Panc1 (cell line): ENCODE measurements at regions not wholly inside any gene's neighbourhood (a gene's known extent, or its start where the extent isn't known, plus 50 kb on each side); places are given as distances from the start of the nearest gene placed in this dataset.

Experiments used
- SIN3A ChIP-seq: IDR thresholded peaks from 2 replicates; pipeline ENCODE4 v1.6.1; 2012; ENCODE audit warnings: low read depth, mild to moderate bottlenecking, low read length, moderate library complexity, borderline replicate concordance; ENCODE audit not compliant: insufficient read depth
- TCF7L2 ChIP-seq: IDR thresholded peaks from 2 replicates; pipeline ENCODE4 v1.6.1; 2011; ENCODE audit warnings: mild to moderate bottlenecking, low read depth, low read length, inconsistent platforms

DNA sequence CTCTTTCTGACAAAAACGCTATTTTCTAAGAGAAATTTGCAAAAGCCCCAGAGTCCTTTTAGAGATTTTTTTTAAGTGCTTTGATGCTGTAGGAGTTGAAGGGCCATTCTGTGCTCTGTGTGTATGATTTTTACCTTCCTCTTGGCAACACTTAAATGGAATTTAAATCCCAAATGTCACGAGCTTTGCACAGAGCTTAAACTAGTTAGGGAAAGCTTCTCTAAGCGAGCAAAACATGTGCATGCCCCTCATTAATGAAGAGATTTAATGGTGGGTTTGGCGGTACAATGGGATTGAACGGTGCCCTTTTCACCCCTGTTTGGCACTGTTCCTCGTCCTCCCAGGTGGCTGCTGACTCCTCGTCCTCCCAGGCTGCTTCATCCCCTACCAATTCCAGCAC, 220.7 kb downstream of the DRD1 start:
- TF ChIP-seq SIN3A (no peak), TCF7L2 (no peak)
